ENCODE measurements at regions not wholly inside any gene's neighbourhood (a gene's known extent, or its start where the extent isn't known, plus 50 kb on each side); places are given as distances from the start of the nearest gene placed in this dataset.

- peak; percentile 22 for DNase-seq (ENCODE audit: low read depth, low spot score)
- peaks cover 3% of the 10 kb centered on the region for H3K9me3 Mint-ChIP-seq
- H3K4me1 Mint-ChIP-seq = peaks cover 25% of the 10 kb centered on the region
- peak overlapping the region; percentile 90 for H3K27ac Mint-ChIP-seq (ENCODE audit: unreplicated experiment)
- H3K36me3 Mint-ChIP-seq (ENCODE audit: low read depth) = no peaks in the 10 kb centered on the region
- H3K27me3 Mint-ChIP-seq (ENCODE audit: low read depth) = no peaks in the 10 kb centered on the region
- no peak for TF ChIP-seq CTCF (conservative IDR thresholded peaks at IDR 0.05)
- H3K4me3 Mint-ChIP-seq = peak overlapping the region; percentile 44
Observed at GRCh38 chr17:55668312-55668920, 54.2 kb downstream of the TMEM100 start.

GRCh38 chr17:55666806-55667205, 55.9 kb downstream of the TMEM100 start:
- H3K27me3 Mint-ChIP-seq (ENCODE audit: low read depth) = no peaks in the 10 kb centered on the region
- no peak for DNase-seq (ENCODE audit: low read depth, low spot score)

DNA sequence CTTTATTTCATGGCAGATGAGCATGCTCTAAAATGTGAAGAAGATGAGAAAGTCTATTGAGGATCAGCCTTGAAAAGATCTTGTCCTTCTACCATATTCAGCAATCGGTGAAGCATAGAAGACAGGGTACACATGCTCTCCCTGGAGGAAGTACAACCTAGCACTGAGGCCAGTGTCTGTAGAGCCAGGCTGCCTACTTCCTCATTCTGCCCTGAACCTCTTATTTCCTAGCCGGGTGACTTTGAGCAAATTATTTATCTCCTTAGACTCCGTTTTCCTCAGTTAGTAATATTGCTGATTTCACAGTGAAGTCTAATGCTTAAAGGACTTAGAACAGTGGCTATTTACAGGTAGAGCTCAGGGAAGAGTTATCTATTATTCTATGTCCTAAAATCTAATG, 58.4 kb downstream of the TMEM100 start:
- H3K36me3 Mint-ChIP-seq (ENCODE audit: low read depth) = no peaks in the 10 kb centered on the region
- H3K9me3 Mint-ChIP-seq = no peaks in the 10 kb centered on the region
- no peak for TF ChIP-seq CTCF (conservative IDR thresholded peaks at IDR 0.05)
- H3K27me3 Mint-ChIP-seq (ENCODE audit: low read depth) = no peaks in the 10 kb centered on the region
- peaks cover 45% of the 10 kb centered on the region for H3K4me1 Mint-ChIP-seq
- no peak for DNase-seq (ENCODE audit: low read depth, low spot score)
- no peak overlapping the region for H3K27ac Mint-ChIP-seq (ENCODE audit: unreplicated experiment)
- no peak overlapping the region for H3K4me3 Mint-ChIP-seq

More at GRCh38 chr17:55666806-55667205, 55.9 kb downstream of the TMEM100 start:
- Mint-ChIP-seq H3K4me3 (no peak overlapping the region), H3K4me1 (peaks cover 30% of the 10 kb centered on the region), H3K36me3 (ENCODE audit: low read depth) (no peaks in the 10 kb centered on the region), H3K27ac (ENCODE audit: unreplicated experiment) (no peak overlapping the region), H3K9me3 (peaks cover 2% of the 10 kb centered on the region)
- TF ChIP-seq CTCF (conservative IDR thresholded peaks at IDR 0.05) = no peak

- Mint-ChIP-seq H3K36me3 (ENCODE audit: low read depth) (no peaks in the 10 kb centered on the region), H3K27ac (ENCODE audit: unreplicated experiment) (no peak overlapping the region), H3K4me3 (no peak overlapping the region), H3K27me3 (ENCODE audit: low read depth) (no peaks in the 10 kb centered on the region), H3K4me1 (peaks cover 36% of the 10 kb centered on the region), H3K9me3 (no peaks in the 10 kb centered on the region)
- no peak for TF ChIP-seq CTCF (conservative IDR thresholded peaks at IDR 0.05)
- no peak for DNase-seq (ENCODE audit: low read depth, low spot score)
Observed at GRCh38 chr17:55663400-55663799, 59.3 kb downstream of the TMEM100 start.

- no peak for DNase-seq (ENCODE audit: low read depth, low spot score)
- Mint-ChIP-seq H3K36me3 (ENCODE audit: low read depth) (no peaks in the 10 kb centered on the region), H3K27ac (ENCODE audit: unreplicated experiment) (no peak overlapping the region), H3K4me1 (peaks cover 27% of the 10 kb centered on the region), H3K4me3 (no peak overlapping the region), H3K9me3 (no peaks in the 10 kb centered on the region), H3K27me3 (ENCODE audit: low read depth) (no peaks in the 10 kb centered on the region)
- TF ChIP-seq CTCF (conservative IDR thresholded peaks at IDR 0.05) = no peak
Observed at GRCh38 chr17:55661963-55662834, 60.5 kb downstream of the TMEM100 start.

Measured in neural crest cell (in vitro differentiated cells).